Ishikawa (cell line): ENCODE measurements at regions not wholly inside any gene's neighbourhood (a gene's known extent, or its start where the extent isn't known, plus 50 kb on each side); places are given as distances from the start of the nearest gene placed in this dataset.

Source experiments
- CEBPB ChIP-seq: IDR thresholded peaks from 2 replicates; pipeline ENCODE4 v1.6.1; 2012
- CREB1 ChIP-seq: IDR thresholded peaks from 2 replicates; pipeline ENCODE4 v1.6.1; 2012; ENCODE audit warnings: low read depth
- EGR1 ChIP-seq: IDR thresholded peaks from 2 replicates; pipeline ENCODE4 v1.6.1; 2012
- EP300 ChIP-seq: IDR thresholded peaks from 2 replicates; pipeline ENCODE4 v1.6.1; 2012; ENCODE audit warnings: borderline replicate concordance
- FOXM1 ChIP-seq: IDR thresholded peaks from 2 replicates; pipeline ENCODE4 v1.6.1; 2012; ENCODE audit warnings: low read depth, borderline replicate concordance
- NFIC ChIP-seq: IDR thresholded peaks from 2 replicates; pipeline ENCODE4 v1.6.1; 2012
- RAD21 ChIP-seq: IDR thresholded peaks from 2 replicates; pipeline ENCODE4 v1.6.1; 2012; ENCODE audit warnings: low read depth
- TAF1 ChIP-seq: IDR thresholded peaks from 2 replicates; pipeline ENCODE4 v1.6.1; 2012; ENCODE audit warnings: low read depth, mild to moderate bottlenecking
- TCF12 ChIP-seq: IDR thresholded peaks from 2 replicates; pipeline ENCODE4 v1.6.1; 2012; ENCODE audit warnings: low read depth
- TEAD4 ChIP-seq: IDR thresholded peaks from 2 replicates; pipeline ENCODE4 v1.6.1; 2012
- YY1 ChIP-seq: IDR thresholded peaks from 2 replicates; pipeline ENCODE4 v1.6.1; 2012; ENCODE audit warnings: low read depth
- ZBTB7A ChIP-seq: IDR thresholded peaks from 2 replicates; pipeline ENCODE4 v1.6.1; 2012; ENCODE audit warnings: low read depth
- TF ChIP-seq, protein P1 (sequence below): IDR thresholded peaks from 2 replicates; pipeline ENCODE4 v1.6.1; 2012
- TF ChIP-seq, protein P2 (sequence below): IDR thresholded peaks from 2 replicates; pipeline ENCODE4 v1.6.1; 2012
- TF ChIP-seq, protein P3 (sequence below): IDR thresholded peaks from 2 replicates; pipeline ENCODE4 v1.6.1; 2012; ENCODE audit warnings: low read depth, mild to moderate bottlenecking

DNA sequence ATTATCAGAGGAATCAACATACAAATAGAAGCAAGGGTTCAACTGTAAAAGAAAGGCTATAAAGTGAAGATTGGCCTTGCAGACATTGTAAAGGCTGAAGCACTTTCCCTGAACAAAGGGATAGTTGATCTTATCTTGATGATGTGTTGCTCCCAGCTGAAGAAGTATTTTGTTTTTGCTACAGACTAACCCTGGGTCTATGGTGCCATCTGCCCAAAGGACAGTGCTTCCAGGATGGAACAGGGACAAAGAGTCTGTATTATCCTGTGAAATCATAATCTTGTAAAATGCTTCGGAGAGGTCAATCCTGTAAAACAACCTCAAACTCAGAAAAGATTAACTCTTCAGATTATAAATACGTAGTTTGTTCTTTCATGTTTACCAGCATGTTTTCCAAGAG lies 251.7 kb upstream of the ANKRD50 start:
- TF ChIP-seq RAD21 (no peak), NFIC (no peak), TEAD4 (no peak), ZBTB7A (no peak), YY1 (no peak), TCF12 (no peak), EP300 (no peak), TAF1 (no peak), CREB1 (no peak), FOXM1 (no peak), CEBPB (no peak), EGR1 (no peak)
- TF ChIP-seq, protein P1, sequence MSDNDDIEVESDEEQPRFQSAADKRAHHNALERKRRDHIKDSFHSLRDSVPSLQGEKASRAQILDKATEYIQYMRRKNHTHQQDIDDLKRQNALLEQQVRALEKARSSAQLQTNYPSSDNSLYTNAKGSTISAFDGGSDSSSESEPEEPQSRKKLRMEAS, result no peak
- TF ChIP-seq, protein P2, sequence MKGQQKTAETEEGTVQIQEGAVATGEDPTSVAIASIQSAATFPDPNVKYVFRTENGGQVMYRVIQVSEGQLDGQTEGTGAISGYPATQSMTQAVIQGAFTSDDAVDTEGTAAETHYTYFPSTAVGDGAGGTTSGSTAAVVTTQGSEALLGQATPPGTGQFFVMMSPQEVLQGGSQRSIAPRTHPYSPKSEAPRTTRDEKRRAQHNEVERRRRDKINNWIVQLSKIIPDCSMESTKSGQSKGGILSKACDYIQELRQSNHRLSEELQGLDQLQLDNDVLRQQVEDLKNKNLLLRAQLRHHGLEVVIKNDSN, result no peak
- TF ChIP-seq, protein P3, sequence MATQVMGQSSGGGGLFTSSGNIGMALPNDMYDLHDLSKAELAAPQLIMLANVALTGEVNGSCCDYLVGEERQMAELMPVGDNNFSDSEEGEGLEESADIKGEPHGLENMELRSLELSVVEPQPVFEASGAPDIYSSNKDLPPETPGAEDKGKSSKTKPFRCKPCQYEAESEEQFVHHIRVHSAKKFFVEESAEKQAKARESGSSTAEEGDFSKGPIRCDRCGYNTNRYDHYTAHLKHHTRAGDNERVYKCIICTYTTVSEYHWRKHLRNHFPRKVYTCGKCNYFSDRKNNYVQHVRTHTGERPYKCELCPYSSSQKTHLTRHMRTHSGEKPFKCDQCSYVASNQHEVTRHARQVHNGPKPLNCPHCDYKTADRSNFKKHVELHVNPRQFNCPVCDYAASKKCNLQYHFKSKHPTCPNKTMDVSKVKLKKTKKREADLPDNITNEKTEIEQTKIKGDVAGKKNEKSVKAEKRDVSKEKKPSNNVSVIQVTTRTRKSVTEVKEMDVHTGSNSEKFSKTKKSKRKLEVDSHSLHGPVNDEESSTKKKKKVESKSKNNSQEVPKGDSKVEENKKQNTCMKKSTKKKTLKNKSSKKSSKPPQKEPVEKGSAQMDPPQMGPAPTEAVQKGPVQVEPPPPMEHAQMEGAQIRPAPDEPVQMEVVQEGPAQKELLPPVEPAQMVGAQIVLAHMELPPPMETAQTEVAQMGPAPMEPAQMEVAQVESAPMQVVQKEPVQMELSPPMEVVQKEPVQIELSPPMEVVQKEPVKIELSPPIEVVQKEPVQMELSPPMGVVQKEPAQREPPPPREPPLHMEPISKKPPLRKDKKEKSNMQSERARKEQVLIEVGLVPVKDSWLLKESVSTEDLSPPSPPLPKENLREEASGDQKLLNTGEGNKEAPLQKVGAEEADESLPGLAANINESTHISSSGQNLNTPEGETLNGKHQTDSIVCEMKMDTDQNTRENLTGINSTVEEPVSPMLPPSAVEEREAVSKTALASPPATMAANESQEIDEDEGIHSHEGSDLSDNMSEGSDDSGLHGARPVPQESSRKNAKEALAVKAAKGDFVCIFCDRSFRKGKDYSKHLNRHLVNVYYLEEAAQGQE, result no peak

DNA sequence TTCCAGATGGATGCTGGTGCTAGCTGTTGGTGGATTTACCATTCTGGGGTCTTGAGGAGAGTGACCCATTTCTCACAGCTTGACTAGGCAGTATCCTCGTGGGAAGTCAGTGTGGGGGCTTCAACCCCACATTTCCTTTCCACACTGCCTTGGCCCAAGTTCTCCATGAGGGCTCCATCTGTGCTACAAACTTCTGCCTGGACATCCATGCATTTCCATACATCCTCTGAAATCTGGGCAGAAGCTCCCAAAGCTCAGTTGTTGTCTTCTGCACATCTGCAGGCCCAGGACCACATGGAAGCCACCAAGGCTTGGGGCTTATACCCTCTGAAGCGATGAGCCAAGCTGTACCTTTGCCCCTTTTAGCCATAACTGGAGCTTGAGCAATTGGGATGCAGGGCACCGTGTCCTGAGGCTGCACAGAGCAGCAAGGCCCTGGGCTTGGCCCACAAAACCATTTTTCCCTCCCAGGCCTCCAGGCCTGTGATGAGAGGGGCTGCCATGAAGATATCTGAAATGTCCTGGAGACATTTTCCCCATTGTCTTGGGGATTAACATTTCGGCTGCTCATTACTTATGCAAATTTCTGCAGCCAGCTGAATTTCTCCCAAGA lies 248.7 kb upstream of the ANKRD50 start:
- no peak for TF ChIP-seq TAF1

DNA sequence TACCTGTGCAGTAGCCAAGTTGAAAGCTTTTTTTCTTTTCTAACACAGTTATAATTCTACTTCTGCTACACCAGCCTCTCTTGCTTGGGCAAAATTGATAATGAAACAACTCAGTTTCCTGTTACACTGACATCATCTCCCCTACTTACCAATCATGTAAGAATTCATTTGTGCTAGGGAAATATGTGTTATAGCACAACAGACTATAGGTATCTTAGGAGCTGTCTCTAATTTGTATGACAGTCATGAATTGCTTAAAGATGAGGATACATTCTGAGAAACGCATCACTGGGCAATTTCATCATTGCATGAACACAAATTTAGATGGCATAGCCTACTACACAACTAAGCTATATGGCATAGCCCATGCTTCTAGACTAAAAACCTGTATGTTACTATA lies 246.3 kb upstream of the ANKRD50 start:
- TF ChIP-seq TAF1, result no peak
- TF ChIP-seq CEBPB, result no peak
- TF ChIP-seq YY1, result no peak

DNA sequence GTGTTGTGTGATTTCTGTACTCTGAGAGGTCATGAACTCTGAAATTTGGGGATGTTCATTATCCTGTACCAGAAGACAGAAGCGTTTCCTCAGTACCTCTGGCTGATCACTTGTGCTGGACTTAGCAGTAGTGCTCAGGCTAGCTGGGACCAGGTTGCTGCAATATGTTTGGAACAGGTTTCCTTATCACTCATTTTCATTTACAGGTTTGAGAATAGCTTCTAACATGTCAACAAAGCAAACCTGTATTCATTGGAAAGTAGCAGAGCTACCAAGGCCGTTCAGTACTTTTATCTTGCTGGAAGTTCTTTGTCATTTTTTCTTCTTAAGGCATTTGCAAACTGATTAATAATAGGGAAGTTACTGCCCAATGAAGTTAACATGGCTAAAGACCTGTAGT lies 242.9 kb upstream of the ANKRD50 start:
- no peak for TF ChIP-seq TAF1
- TF ChIP-seq NFIC, result no peak
- no peak for TF ChIP-seq RAD21
- TF ChIP-seq, protein P2, result no peak
- no peak for TF ChIP-seq TEAD4
- no peak for TF ChIP-seq TCF12
- TF ChIP-seq FOXM1, result no peak
- TF ChIP-seq, protein P3, result no peak
- no peak for TF ChIP-seq CEBPB
- TF ChIP-seq EP300, result no peak
- no peak for TF ChIP-seq CREB1
- no peak for TF ChIP-seq ZBTB7A
- TF ChIP-seq, protein P1, result no peak
- no peak for TF ChIP-seq YY1
- no peak for TF ChIP-seq EGR1

DNA sequence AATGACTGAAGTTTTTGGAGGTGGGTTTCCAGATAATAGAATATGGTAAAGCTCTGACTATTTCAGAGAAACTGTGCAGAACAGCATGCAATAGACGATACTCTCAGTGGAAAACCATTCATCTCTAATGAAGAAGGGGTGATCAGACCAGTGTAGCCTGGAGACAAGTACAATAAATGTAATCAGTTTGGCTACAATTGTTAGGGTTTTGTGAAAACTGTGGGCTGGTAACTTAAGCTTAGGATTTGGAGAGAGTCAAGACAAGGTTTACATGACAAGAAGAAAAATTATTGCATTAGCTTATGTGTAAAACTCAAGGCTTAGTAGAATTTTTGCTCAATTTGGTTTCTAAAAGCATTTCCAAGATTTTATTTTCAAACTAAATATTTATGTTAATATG lies 241.5 kb upstream of the ANKRD50 start:
- TF ChIP-seq FOXM1, result no peak
- no peak for TF ChIP-seq YY1

DNA sequence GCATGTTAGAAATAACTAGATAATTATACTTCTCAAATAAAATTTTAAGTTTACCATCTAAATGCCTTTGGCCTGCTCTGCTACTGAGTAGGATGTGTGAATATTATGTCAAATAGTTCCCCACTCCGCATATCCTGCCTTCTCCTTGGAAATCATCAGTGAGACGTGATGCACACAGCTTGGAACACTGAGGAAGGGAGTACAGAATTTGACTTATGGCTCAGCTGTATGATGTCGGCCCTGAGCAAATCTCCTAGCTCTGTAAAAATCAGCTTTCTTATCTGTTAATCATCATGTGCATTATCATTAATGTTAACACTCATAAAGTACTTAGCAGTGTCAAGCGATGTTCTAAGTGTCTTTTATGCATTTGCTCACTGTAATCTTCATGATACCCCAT lies 241.0 kb upstream of the ANKRD50 start:
- TF ChIP-seq, protein P3, result no peak
- TF ChIP-seq EGR1 (no peak), RAD21 (no peak), CEBPB (no peak), NFIC (no peak), CREB1 (no peak), TAF1 (no peak), YY1 (no peak), TEAD4 (no peak), EP300 (no peak), FOXM1 (no peak), ZBTB7A (no peak), TCF12 (no peak)
- TF ChIP-seq, protein P2, result no peak
- TF ChIP-seq, protein P1, result no peak
